Ishikawa (cell line): ENCODE measurements at regions not wholly inside any gene's neighbourhood (a gene's known extent, or its start where the extent isn't known, plus 50 kb on each side); places are given as distances from the start of the nearest gene placed in this dataset.

ENCODE experiments used
- TAF1 ChIP-seq: IDR thresholded peaks from 2 replicates; pipeline ENCODE4 v1.6.1; 2012; ENCODE audit warnings: low read depth, mild to moderate bottlenecking
- TEAD4 ChIP-seq: IDR thresholded peaks from 2 replicates; pipeline ENCODE4 v1.6.1; 2012
- TF ChIP-seq, protein P1 (sequence below): IDR thresholded peaks from 2 replicates; pipeline ENCODE4 v1.6.1; 2012
- TF ChIP-seq, protein P2 (sequence below): IDR thresholded peaks from 2 replicates; pipeline ENCODE4 v1.6.1; 2012

DNA sequence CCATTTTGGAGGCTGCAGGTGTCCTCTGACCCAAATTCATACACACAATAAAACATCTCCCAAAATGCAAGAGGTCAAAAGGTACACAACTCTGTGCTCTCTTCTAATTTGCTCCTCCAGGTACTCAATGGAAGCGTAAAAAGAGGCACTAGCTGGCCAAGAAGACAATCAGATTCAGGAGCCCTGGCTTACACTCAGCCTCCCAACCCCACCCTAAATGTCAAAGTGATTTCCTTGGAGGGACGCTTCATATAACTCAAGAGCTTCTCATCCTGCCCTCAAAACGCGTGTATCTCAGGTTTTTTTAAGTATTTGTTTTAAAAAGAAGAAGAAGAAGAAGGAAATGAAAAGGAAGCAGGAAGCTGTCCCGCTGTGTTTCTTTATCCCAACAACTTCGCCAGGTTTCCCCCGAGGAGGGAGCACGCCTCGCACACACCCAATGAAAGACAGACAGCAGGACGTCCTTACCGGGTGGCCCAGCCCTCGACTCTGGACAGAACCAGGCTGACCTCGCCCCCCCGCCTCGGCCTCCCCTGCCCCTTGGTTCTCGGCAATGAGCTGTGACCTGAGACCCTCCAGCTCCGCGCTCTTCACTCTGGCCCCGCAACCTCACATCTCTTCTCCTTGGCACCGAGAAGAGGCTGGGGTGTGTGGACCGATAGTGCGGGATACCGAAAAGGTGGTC lies 620.7 kb upstream of the ZNF385D start:
- TF ChIP-seq, protein P1, sequence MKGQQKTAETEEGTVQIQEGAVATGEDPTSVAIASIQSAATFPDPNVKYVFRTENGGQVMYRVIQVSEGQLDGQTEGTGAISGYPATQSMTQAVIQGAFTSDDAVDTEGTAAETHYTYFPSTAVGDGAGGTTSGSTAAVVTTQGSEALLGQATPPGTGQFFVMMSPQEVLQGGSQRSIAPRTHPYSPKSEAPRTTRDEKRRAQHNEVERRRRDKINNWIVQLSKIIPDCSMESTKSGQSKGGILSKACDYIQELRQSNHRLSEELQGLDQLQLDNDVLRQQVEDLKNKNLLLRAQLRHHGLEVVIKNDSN: no peak
- no peak for TF ChIP-seq TAF1
- TF ChIP-seq, protein P2, sequence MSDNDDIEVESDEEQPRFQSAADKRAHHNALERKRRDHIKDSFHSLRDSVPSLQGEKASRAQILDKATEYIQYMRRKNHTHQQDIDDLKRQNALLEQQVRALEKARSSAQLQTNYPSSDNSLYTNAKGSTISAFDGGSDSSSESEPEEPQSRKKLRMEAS: no peak
- no peak for TF ChIP-seq TEAD4
